MM.1S (cell line): ENCODE measurements at regions not wholly inside any gene's neighbourhood (a gene's known extent, or its start where the extent isn't known, plus 50 kb on each side); places are given as distances from the start of the nearest gene placed in this dataset.

Experiments used
- DNase-seq: peaks from one replicate; pipeline ENCODE4 v3.0.0-alpha.2; 2015
- H2AFZ ChIP-seq: fragments of 300-600 bp; sonication (generic); 2 replicates; pipeline ENCODE4 v1.6.0; 2016; ENCODE audit warnings: antibody characterized with exemption, low read length
- H3F3A ChIP-seq: fragments of 300-600 bp; sonication (generic); 2 replicates; pipeline ENCODE4 v1.6.1; 2016; ENCODE audit warnings: mild to moderate bottlenecking, antibody characterized with exemption, low read length, moderate library complexity, mixed read lengths; ENCODE audit not compliant: insufficient read depth
- H3K27ac ChIP-seq: fragments of 300-600 bp; sonication (generic); 2 replicates; pipeline ENCODE4 v1.5.1; 2016; ENCODE audit warnings: mild to moderate bottlenecking, low read length
- H3K27me3 ChIP-seq: fragments of 300-600 bp; sonication (generic); replicated peaks from 2 replicates; pipeline ENCODE4 v1.6.0; 2016; ENCODE audit warnings: low read length; ENCODE audit not compliant: insufficient read depth
- H3K36me3 ChIP-seq: fragments of 300-600 bp; sonication (generic); replicated peaks from 2 replicates; pipeline ENCODE4 v1.6.1; 2016; ENCODE audit warnings: mild to moderate bottlenecking, low read length, mixed read lengths; ENCODE audit not compliant: insufficient read depth
- H3K4me1 ChIP-seq: fragments of 300-600 bp; sonication (generic); 2 replicates; pipeline ENCODE4 v1.6.1; 2016; ENCODE audit warnings: low read length, mixed read lengths
- H3K4me2 ChIP-seq: fragments of 300-600 bp; sonication (generic); 2 replicates; pipeline ENCODE4 v1.6.0; 2016; ENCODE audit warnings: low read depth, low read length
- H3K4me3 ChIP-seq: fragments of 300-600 bp; sonication (generic); 2 replicates; pipeline ENCODE4 v1.5.1; 2016; ENCODE audit warnings: low read length, mixed read lengths
- H3K79me2 ChIP-seq: fragments of 300-600 bp; sonication (generic); 2 replicates; pipeline ENCODE4 v1.6.1; 2016; ENCODE audit warnings: mixed run types, low read length, mixed read lengths
- H3K9ac ChIP-seq: fragments of 300-600 bp; sonication (generic); 2 replicates; pipeline ENCODE4 v1.6.1; 2016; ENCODE audit warnings: low read length, mixed read lengths
- H3K9me2 ChIP-seq: fragments of 300-600 bp; sonication (generic); replicated peaks from 2 replicates; pipeline ENCODE4 v1.6.1; 2016; ENCODE audit warnings: mild to moderate bottlenecking, low read length, mixed read lengths; ENCODE audit not compliant: insufficient read depth
- H3K9me3 ChIP-seq: fragments of 300-600 bp; sonication (generic); replicated peaks from 2 replicates; pipeline ENCODE4 v1.6.1; 2016; ENCODE audit warnings: mild to moderate bottlenecking, low read length, mixed read lengths; ENCODE audit not compliant: insufficient read depth
- H4K20me1 ChIP-seq: fragments of 300-600 bp; sonication (generic); 2 replicates; pipeline ENCODE4 v1.6.1; 2016; ENCODE audit warnings: mild to moderate bottlenecking, low read length, moderate library complexity, mixed read lengths; ENCODE audit not compliant: insufficient read depth
- EZH2 ChIP-seq: fragments of 300-600 bp; sonication (generic); optimal IDR thresholded peaks from 2 replicates; pipeline ENCODE3; 2017; ENCODE audit warnings: low read depth, mild to moderate bottlenecking, antibody characterized with exemption, low read length, mixed read lengths
- EZH2phosphoT487 ChIP-seq: fragments of 300-600 bp; sonication (generic); IDR thresholded peaks from 2 replicates; pipeline ENCODE4 v1.6.1; 2018; ENCODE audit warnings: antibody characterized with exemption, low read length
- TF ChIP-seq, protein P1 (sequence below): fragments of 300-600 bp; sonication (generic); IDR thresholded peaks from 2 replicates; pipeline ENCODE4 v1.5.1; 2016; ENCODE audit warnings: antibody characterized with exemption, low read length, mixed read lengths

DNA sequence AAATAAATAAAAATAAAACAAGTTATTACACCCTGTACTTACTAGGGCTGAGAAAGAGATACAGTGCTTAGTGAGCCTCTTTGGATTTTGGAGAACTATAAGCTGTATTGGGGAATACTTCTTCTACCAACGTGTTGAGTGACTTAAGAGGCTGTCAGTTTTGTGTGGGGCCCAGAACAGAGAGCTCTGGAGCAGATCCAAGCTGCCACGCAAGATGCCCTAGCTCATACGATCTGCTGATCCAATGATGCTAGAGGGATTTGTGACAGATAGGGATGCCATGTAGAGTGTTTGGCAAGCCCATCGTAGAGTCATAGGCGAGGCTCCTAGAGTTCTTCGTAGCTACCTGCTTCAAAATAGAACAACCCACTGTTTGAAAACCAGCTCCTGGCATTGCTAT is 60.3 kb upstream of the KLF3 start:
- Histone ChIP-seq H3K27ac (no peak overlapping the region), H3K4me1 (no peaks in the 10 kb centered on the region), H3K9ac (no peak overlapping the region), H2AFZ (no peak overlapping the region), H3K9me2 (no peaks in the 10 kb centered on the region), H4K20me1 (no peaks in the 10 kb centered on the region), H3K36me3 (no peaks in the 10 kb centered on the region), H3K79me2 (no peaks in the 10 kb centered on the region), H3K4me2 (no peak overlapping the region), H3K27me3 (no peaks in the 10 kb centered on the region), H3K9me3 (no peaks in the 10 kb centered on the region), H3F3A (no peaks in the 10 kb centered on the region), H3K4me3 (no peak overlapping the region)
- no peak for DNase-seq
- TF ChIP-seq EZH2phosphoT487 = no peak
- TF ChIP-seq, protein P1, sequence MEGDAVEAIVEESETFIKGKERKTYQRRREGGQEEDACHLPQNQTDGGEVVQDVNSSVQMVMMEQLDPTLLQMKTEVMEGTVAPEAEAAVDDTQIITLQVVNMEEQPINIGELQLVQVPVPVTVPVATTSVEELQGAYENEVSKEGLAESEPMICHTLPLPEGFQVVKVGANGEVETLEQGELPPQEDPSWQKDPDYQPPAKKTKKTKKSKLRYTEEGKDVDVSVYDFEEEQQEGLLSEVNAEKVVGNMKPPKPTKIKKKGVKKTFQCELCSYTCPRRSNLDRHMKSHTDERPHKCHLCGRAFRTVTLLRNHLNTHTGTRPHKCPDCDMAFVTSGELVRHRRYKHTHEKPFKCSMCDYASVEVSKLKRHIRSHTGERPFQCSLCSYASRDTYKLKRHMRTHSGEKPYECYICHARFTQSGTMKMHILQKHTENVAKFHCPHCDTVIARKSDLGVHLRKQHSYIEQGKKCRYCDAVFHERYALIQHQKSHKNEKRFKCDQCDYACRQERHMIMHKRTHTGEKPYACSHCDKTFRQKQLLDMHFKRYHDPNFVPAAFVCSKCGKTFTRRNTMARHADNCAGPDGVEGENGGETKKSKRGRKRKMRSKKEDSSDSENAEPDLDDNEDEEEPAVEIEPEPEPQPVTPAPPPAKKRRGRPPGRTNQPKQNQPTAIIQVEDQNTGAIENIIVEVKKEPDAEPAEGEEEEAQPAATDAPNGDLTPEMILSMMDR = no peak
- TF ChIP-seq EZH2 = no peak

DNA sequence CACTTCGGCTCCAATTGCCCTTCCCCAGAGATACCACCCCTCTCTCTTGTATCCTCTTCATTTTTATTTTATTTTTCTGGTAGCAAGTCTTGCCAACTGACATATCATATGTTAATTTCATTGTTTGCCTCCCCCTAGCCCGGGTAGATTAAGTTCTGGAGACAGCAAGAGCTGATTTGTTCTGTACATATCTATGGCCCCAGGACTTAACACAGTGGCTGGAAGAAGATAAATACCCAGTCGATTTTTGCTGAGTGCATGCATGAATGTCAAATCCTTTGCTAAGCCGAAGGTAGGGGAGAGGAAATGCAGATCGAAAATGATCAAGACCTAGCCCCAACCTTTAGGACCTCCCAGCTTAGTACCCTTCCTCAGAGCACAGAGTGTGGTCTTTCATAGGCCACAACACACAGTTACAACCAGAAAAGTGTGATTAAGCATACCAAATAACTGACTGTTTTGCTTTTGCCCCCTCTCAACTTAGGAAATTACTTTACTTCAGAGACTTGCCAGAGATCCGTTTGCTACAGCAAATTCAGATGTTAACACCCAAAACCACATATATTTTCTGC is 58.7 kb upstream of the KLF3 start:
- TF ChIP-seq, protein P1 = no peak
- TF ChIP-seq EZH2phosphoT487 = no peak
- TF ChIP-seq EZH2 = no peak
- H4K20me1 ChIP-seq = no peaks in the 10 kb centered on the region
- no peaks in the 10 kb centered on the region for H3K4me1 ChIP-seq
- no peaks in the 10 kb centered on the region for H3K9me3 ChIP-seq
- no peak overlapping the region for H3K4me2 ChIP-seq
- no peaks in the 10 kb centered on the region for H3F3A ChIP-seq
- H3K36me3 ChIP-seq = no peaks in the 10 kb centered on the region
- H3K79me2 ChIP-seq = no peaks in the 10 kb centered on the region
- H3K27ac ChIP-seq = no peak overlapping the region
- no peak overlapping the region for H2AFZ ChIP-seq
- no peak overlapping the region for H3K4me3 ChIP-seq
- no peak for DNase-seq
- H3K27me3 ChIP-seq = no peaks in the 10 kb centered on the region
- no peak overlapping the region for H3K9ac ChIP-seq
- no peaks in the 10 kb centered on the region for H3K9me2 ChIP-seq

DNA sequence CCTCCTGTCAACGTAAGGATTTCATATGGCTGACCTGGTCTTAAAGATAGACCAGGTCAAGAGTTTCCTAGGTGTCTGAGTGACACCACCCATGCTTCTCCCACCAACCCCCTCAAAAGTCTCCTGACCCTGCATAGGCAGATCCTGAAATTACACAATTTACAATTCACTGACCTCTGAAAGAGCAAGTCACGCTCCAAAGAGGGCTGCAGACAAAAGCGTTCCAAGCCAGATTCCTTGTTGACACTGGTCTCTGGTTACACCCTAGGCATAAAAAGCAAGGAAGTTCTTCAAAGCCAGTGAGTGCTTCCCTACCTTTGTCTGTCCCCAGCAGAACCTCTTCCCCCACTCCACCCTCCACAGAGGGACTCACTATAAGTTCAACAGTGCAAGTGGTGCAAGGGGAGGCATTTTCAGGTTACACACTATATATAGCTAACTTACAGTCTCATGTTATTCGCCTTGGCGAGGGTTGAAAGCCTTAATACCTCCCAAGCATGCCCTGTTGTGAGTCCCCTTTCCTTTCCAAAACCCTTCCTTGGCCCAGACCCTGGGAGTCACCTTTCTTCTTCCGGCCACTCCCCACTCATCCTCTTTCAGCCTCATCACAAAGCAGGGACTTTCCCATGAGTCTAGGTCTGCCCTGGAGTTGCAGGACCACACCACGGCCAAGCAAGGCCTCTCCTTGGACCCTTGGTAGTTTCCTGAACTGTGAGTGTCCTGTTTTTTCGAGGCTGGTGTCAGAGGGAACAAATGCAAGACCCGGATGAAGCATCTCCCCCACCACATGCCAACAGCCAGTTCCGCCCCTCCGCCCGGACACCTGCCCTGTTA is 58.0 kb upstream of the KLF3 start:
- H4K20me1 ChIP-seq = no peaks in the 10 kb centered on the region
- no peaks in the 10 kb centered on the region for H3K4me1 ChIP-seq
- H3K36me3 ChIP-seq = no peaks in the 10 kb centered on the region
- no peak overlapping the region for H3K4me2 ChIP-seq
- H3K9me3 ChIP-seq = no peaks in the 10 kb centered on the region
- no peak overlapping the region for H3K9ac ChIP-seq
- H3K9me2 ChIP-seq = no peaks in the 10 kb centered on the region
- no peak for TF ChIP-seq EZH2phosphoT487
- TF ChIP-seq, protein P1 = no peak
- TF ChIP-seq EZH2 = no peak
- no peaks in the 10 kb centered on the region for H3K79me2 ChIP-seq
- no peak overlapping the region for H2AFZ ChIP-seq
- no peak overlapping the region for H3K27ac ChIP-seq
- no peaks in the 10 kb centered on the region for H3F3A ChIP-seq
- no peaks in the 10 kb centered on the region for H3K27me3 ChIP-seq
- DNase-seq = no peak
- no peak overlapping the region for H3K4me3 ChIP-seq
